ENCODE measurements at regions not wholly inside any gene's neighbourhood (a gene's known extent, or its start where the extent isn't known, plus 50 kb on each side); places are given as distances from the start of the nearest gene placed in this dataset.
"Not testable (repeated sequence)": the region's sequence is repeated elsewhere in the genome, so short reads cannot be mapped to it uniquely, and the experiment has no call there.

GRCh38 chr20:51305316-51306052 lies 237.0 kb downstream of the NFATC2 start:
- no peak for DNase-seq (ENCODE audit: low read depth)

- no peak for DNase-seq (ENCODE audit: low read depth)
These were observed 238.5 kb downstream of the NFATC2 start for GRCh38 chr20:51303731-51304670.

- no peak for DNase-seq (ENCODE audit: low read depth)
These were observed 241.5 kb downstream of the NFATC2 start for GRCh38 chr20:51301026-51301425.

- no peak for DNase-seq (ENCODE audit: low read depth)
These were observed 242.4 kb downstream of the NFATC2 start for GRCh38 chr20:51300104-51300503.

GRCh38 chr20:51299413-51299812 lies 243.1 kb downstream of the NFATC2 start:
- no peak for DNase-seq (ENCODE audit: low read depth)

DNA sequence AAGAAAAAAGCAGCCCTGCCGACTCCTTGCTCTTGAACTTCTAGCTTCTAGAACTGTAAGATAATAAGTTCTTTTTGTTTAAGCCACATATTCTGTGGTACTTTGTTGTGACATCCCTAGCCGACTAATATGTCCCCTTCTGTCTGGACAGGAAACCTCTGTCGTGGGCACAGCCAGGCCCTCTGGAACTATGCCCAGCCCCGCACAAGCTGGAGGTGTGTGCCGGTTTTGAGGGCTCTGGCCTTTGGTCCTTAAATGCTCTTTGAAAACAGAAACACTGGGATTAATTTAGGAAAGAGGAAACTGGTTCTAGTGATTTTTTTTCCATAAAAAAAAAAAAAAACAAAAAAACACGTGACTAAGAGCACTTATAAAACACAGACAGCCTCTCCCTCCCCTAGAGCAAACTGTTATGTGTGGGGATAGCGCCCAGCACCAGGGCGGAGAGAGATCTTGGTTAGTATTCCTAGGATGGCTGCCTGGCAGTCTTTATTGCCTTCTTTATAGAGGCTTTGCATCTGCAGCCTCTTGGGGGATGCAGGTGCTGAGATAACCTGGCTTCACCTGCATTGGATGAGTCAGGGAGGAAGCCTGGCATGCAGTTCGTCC lies 244.3 kb downstream of the NFATC2 start:
- no peak for DNase-seq (ENCODE audit: low read depth)

- DNase-seq (ENCODE audit: low read depth) = no peak
These were observed 254.7 kb downstream of the NFATC2 start for GRCh38 chr20:51287628-51288413.

- no peak for DNase-seq (ENCODE audit: low read depth)
These were observed 255.8 kb downstream of the NFATC2 start for GRCh38 chr20:51286758-51287157.

- DNase-seq (ENCODE audit: low read depth) = no peak
These were observed 256.8 kb downstream of the NFATC2 start for GRCh38 chr20:51285684-51286083.

DNA sequence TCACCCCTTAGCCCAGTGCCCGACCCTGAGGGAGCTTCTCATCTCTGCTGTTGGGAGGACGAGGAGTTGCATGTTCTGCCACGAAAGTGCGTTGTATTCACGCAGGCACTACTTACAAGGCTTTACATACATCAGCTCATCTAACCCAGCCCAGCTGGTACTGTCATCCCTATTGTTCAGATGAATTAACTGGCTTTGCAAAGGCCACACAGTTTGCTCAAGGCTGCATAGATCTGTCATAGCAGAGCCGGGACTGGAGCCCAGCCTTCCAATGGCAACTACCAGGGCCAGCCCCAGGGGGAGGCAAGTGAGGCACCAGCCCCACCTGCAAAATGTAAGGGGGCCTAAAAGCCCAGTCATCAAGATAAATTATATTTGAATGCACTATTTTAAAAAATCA lies 257.6 kb downstream of the NFATC2 start:
- DNase-seq (ENCODE audit: low read depth) = no peak

- DNase-seq (ENCODE audit: low read depth) = peak; percentile 21
These were observed 258.3 kb downstream of the NFATC2 start for GRCh38 chr20:51284176-51284575.

DNA sequence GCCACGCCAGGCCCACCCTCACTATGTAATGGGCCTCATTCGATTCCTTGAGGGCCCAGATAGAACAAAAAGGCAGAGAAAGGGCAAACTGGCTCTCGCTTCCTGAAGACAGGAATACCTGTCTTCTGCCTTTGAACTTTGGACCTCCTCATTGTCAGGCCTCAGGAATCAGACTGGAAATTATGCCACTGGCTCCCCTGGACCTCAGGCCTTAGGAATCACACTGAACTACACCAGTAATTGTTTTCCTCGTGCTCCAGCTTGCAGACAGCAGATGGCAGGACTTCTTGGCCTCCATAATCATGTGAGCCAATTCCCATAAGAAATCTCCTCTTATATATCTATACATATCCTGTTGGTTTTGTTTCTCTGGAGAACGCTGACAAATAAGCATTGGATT lies 258.6 kb upstream of the KCNG1 start:
- DNase-seq (ENCODE audit: low read depth) = no peak

DNA sequence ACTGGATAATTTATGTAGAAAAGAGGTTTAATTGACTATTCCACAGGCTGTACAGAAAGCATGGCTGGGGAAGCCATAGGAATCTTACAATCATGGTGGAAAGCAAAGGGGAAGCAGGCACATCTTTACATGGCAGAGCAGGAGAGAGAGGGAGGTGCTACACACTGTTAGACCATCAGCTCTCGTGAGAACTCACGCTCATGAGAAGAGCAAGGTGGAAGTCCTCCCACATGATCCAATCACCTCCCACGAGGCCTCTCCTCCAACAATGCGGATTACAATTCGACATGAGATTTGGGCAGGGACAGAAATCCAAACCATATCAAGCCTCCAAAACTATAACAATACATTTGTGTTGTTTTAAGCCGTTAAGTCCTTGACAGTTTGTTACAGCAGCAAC lies 257.1 kb upstream of the KCNG1 start:
- no peak for DNase-seq (ENCODE audit: low read depth)

- DNase-seq (ENCODE audit: low read depth) = no peak
These were observed 255.1 kb upstream of the KCNG1 start for GRCh38 chr20:51277961-51278360.

DNA sequence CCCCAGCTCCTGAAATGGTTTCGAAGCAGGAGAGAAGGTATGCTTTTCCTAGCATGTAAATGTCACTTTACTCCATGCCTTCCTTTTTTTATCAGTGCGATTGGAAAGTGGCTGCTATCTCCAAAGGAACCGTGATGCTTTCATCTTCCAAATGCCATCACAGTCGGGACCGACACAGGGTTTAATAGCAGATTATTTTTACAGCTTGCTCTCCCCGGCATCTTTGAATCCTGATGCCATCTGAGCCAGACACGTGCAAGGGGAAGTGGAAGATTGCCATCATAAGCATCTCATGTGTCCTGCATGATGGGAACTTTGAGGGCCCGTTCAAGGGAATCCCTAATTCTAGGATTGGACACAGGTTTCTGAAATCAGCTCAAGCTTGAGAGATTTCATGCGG lies 253.4 kb upstream of the KCNG1 start:
- no peak for DNase-seq (ENCODE audit: low read depth)

GRCh38 chr20:51275826-51276225 lies 252.9 kb upstream of the KCNG1 start:
- DNase-seq (ENCODE audit: low read depth) = peak; percentile 18

DNA sequence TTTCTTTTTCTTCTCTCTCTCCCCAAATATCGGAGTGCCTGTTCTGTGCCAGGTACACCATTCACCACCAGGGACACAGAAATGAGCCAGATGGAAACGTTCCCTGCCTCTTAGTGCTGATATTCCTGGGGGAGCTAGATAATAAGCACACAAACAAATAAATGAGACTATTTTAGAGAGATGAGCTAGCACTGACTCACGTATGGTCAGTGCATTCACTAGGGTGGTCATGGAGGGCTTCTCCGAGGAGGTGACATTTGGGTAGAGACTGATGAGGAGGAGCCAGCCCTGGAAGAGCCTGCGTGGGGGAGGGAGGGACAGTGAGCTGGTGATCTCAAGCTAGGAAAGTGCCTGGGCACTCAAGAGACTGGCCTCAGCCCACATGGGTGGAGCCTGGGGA lies 252.3 kb upstream of the KCNG1 start:
- DNase-seq (ENCODE audit: low read depth) = no peak

DNA sequence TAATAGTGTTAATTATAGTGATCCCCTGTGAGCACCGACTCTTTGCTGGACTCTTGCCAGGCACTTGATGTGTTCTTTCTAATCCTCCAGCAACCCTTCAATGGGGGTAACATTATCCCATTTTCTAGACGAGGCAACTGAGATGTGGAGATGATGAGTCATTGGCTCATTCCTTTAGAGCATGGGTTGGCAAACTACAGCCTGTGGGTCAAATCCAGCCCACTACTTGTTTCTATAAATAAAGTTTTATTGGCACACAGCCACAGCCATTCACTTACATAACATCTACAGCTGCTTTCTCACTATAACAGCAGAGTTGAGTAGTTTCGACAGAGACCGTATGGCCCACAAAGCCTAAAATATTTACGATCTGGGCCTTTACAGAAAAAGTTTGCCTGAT lies 249.5 kb upstream of the KCNG1 start:
- DNase-seq (ENCODE audit: low read depth) = peak; percentile 63

- DNase-seq (ENCODE audit: low read depth) = no peak
These were observed 249.0 kb upstream of the KCNG1 start for GRCh38 chr20:51271931-51272330.

DNA sequence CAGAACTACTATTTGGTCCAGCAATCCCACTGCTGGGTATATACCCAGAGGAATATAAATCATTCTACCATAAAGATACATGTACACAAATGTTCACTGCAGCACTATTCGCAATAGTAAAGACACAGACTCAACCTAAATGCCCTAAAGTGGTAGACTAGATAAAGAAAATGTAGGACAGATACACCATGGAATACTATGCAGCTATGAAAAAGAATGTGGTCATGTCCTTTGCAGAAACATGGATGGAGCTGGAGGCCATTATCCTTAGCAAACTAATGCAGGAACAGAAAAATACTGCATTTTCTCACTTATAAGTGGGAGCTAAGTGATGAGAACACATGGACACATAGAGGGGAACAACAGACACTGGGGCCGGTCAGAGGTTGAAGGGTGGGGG lies 248.4 kb upstream of the KCNG1 start:
- not testable (repeated sequence) for DNase-seq (ENCODE audit: low read depth)

GRCh38 chr20:51269671-51270070 lies 246.8 kb upstream of the KCNG1 start:
- DNase-seq (ENCODE audit: low read depth) = no peak

DNA sequence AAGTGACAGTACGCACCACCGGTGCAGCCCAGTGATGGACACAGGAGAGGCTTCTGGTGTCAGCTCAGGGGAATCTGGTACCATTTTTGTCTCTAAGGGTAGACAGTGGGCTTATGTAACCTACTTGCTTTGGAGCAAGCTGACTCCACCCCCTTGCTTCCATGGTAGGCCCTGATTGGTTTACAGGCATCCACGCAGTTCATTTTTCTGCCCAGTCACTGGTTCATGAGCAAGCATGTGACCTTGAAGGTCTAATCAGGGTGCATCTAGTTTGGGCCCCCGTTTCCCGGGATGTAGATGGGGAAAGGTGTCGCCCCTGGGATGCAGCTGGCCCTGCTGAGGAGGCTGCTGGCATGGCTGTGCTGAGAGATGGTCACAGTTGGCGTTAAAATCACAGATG lies 244.8 kb upstream of the KCNG1 start:
- DNase-seq (ENCODE audit: low read depth) = no peak
